ENCODE measurements at regions not wholly inside any gene's neighbourhood (a gene's known extent, or its start where the extent isn't known, plus 50 kb on each side); places are given as distances from the start of the nearest gene placed in this dataset.

GRCh38 chr2:35421485-35421884 lies 934.1 kb upstream of the CRIM1 start:
- no peaks in the 10 kb centered on the region for H3K4me1 Mint-ChIP-seq
- DNase-seq = no peak
- no peak overlapping the region for H3K4me3 Mint-ChIP-seq
- no peaks in the 10 kb centered on the region for H3K36me3 Mint-ChIP-seq (ENCODE audit: low read depth)
- ATAC-seq = no peak
- no peak overlapping the region for H3K27ac Mint-ChIP-seq
- H3K27me3 Mint-ChIP-seq = no peaks in the 10 kb centered on the region
- H3K9me3 Mint-ChIP-seq = peaks cover 4% of the 10 kb centered on the region

GRCh38 chr2:35417293-35417692 lies 938.3 kb upstream of the CRIM1 start:
- Mint-ChIP-seq H3K27me3 (peaks cover under 1% of the 10 kb centered on the region), H3K4me1 (no peaks in the 10 kb centered on the region), H3K9me3 (no peaks in the 10 kb centered on the region), H3K4me3 (no peak overlapping the region), H3K27ac (no peak overlapping the region), H3K36me3 (ENCODE audit: low read depth) (no peaks in the 10 kb centered on the region)
- DNase-seq = no peak
- no peak for ATAC-seq

GRCh38 chr2:35416391-35417140 lies 939.0 kb upstream of the CRIM1 start:
- no peak for DNase-seq
- ATAC-seq = no peak
- no peak overlapping the region for H3K4me3 Mint-ChIP-seq
- H3K4me1 Mint-ChIP-seq = no peaks in the 10 kb centered on the region
- H3K27me3 Mint-ChIP-seq = peaks cover 5% of the 10 kb centered on the region
- H3K36me3 Mint-ChIP-seq (ENCODE audit: low read depth) = no peaks in the 10 kb centered on the region
- H3K9me3 Mint-ChIP-seq = no peaks in the 10 kb centered on the region
- no peak overlapping the region for H3K27ac Mint-ChIP-seq

- peaks cover 5% of the 10 kb centered on the region for H3K27me3 Mint-ChIP-seq
- ATAC-seq = no peak
- no peaks in the 10 kb centered on the region for H3K4me1 Mint-ChIP-seq
- no peak for DNase-seq
- H3K4me3 Mint-ChIP-seq = no peak overlapping the region
- no peaks in the 10 kb centered on the region for H3K36me3 Mint-ChIP-seq (ENCODE audit: low read depth)
- no peak overlapping the region for H3K27ac Mint-ChIP-seq
- no peaks in the 10 kb centered on the region for H3K9me3 Mint-ChIP-seq
Observed at GRCh38 chr2:35415942-35416341, 939.6 kb upstream of the CRIM1 start.

GRCh38 chr2:35415282-35415681 lies 940.3 kb upstream of the CRIM1 start:
- ATAC-seq (no peak), DNase-seq (no peak)
- H3K27me3 Mint-ChIP-seq = peaks cover 5% of the 10 kb centered on the region
- H3K36me3 Mint-ChIP-seq (ENCODE audit: low read depth) = no peaks in the 10 kb centered on the region
- no peak overlapping the region for H3K4me3 Mint-ChIP-seq
- H3K27ac Mint-ChIP-seq = no peak overlapping the region
- H3K4me1 Mint-ChIP-seq = no peaks in the 10 kb centered on the region
- H3K9me3 Mint-ChIP-seq = no peaks in the 10 kb centered on the region

- no peaks in the 10 kb centered on the region for H3K9me3 Mint-ChIP-seq
- H3K36me3 Mint-ChIP-seq (ENCODE audit: low read depth) = no peaks in the 10 kb centered on the region
- DNase-seq (peak; percentile 55), ATAC-seq (no peak)
- H3K4me1 Mint-ChIP-seq = no peaks in the 10 kb centered on the region
- no peak overlapping the region for H3K4me3 Mint-ChIP-seq
- peaks cover 5% of the 10 kb centered on the region for H3K27me3 Mint-ChIP-seq
- H3K27ac Mint-ChIP-seq = no peak overlapping the region
Observed at GRCh38 chr2:35410431-35411061, 945.0 kb upstream of the CRIM1 start.

- DNase-seq (no peak), ATAC-seq (no peak)
- Mint-ChIP-seq H3K27ac (no peak overlapping the region), H3K9me3 (no peaks in the 10 kb centered on the region), H3K4me3 (no peak overlapping the region), H3K36me3 (ENCODE audit: low read depth) (no peaks in the 10 kb centered on the region), H3K4me1 (no peaks in the 10 kb centered on the region), H3K27me3 (peaks cover 5% of the 10 kb centered on the region)
Observed at GRCh38 chr2:35409762-35410161, 945.8 kb upstream of the CRIM1 start.

- no peaks in the 10 kb centered on the region for H3K4me1 Mint-ChIP-seq
- H3K4me3 Mint-ChIP-seq = no peak overlapping the region
- no peak overlapping the region for H3K27ac Mint-ChIP-seq
- peaks cover 5% of the 10 kb centered on the region for H3K27me3 Mint-ChIP-seq
- no peaks in the 10 kb centered on the region for H3K36me3 Mint-ChIP-seq (ENCODE audit: low read depth)
- ATAC-seq (no peak), DNase-seq (no peak)
- H3K9me3 Mint-ChIP-seq = no peaks in the 10 kb centered on the region
Observed at GRCh38 chr2:35408320-35408719, 947.3 kb upstream of the CRIM1 start.

- no peaks in the 10 kb centered on the region for H3K36me3 Mint-ChIP-seq (ENCODE audit: low read depth)
- no peaks in the 10 kb centered on the region for H3K27me3 Mint-ChIP-seq
- H3K4me1 Mint-ChIP-seq = no peaks in the 10 kb centered on the region
- no peak overlapping the region for H3K27ac Mint-ChIP-seq
- H3K4me3 Mint-ChIP-seq = no peak overlapping the region
- H3K9me3 Mint-ChIP-seq = no peaks in the 10 kb centered on the region
- ATAC-seq (no peak), DNase-seq (no peak)
Observed at GRCh38 chr2:35391736-35392442, 963.7 kb upstream of the CRIM1 start.

GRCh38 chr2:35378791-35379190 lies 976.8 kb upstream of the CRIM1 start:
- no peak for DNase-seq
- Mint-ChIP-seq H3K27me3 (no peaks in the 10 kb centered on the region), H3K4me1 (no peaks in the 10 kb centered on the region), H3K27ac (no peak overlapping the region), H3K4me3 (no peak overlapping the region), H3K9me3 (no peaks in the 10 kb centered on the region), H3K36me3 (ENCODE audit: low read depth) (no peaks in the 10 kb centered on the region)
- ATAC-seq = no peak

GRCh38 chr2:35374845-35375244 lies 980.7 kb upstream of the CRIM1 start:
- Mint-ChIP-seq H3K9me3 (no peaks in the 10 kb centered on the region), H3K36me3 (ENCODE audit: low read depth) (no peaks in the 10 kb centered on the region), H3K4me1 (no peaks in the 10 kb centered on the region), H3K27me3 (no peaks in the 10 kb centered on the region), H3K4me3 (no peak overlapping the region), H3K27ac (no peak overlapping the region)
- ATAC-seq (no peak), DNase-seq (no peak)

- Mint-ChIP-seq H3K27ac (no peak overlapping the region), H3K36me3 (ENCODE audit: low read depth) (no peaks in the 10 kb centered on the region), H3K4me3 (no peak overlapping the region), H3K27me3 (no peaks in the 10 kb centered on the region), H3K4me1 (no peaks in the 10 kb centered on the region), H3K9me3 (no peaks in the 10 kb centered on the region)
- DNase-seq = no peak
- no peak for ATAC-seq
Observed at GRCh38 chr2:35365859-35366258, 989.7 kb upstream of the CRIM1 start.

- Mint-ChIP-seq H3K4me1 (no peaks in the 10 kb centered on the region), H3K4me3 (no peak overlapping the region), H3K36me3 (ENCODE audit: low read depth) (no peaks in the 10 kb centered on the region), H3K9me3 (peaks cover 8% of the 10 kb centered on the region), H3K27ac (no peak overlapping the region), H3K27me3 (no peaks in the 10 kb centered on the region)
- no peak for DNase-seq
- no peak for ATAC-seq
Observed at GRCh38 chr2:35356332-35356731, 999.2 kb upstream of the CRIM1 start.

- no peak overlapping the region for H3K27ac Mint-ChIP-seq
- H3K9me3 Mint-ChIP-seq = peaks cover 8% of the 10 kb centered on the region
- no peaks in the 10 kb centered on the region for H3K4me1 Mint-ChIP-seq
- no peaks in the 10 kb centered on the region for H3K36me3 Mint-ChIP-seq (ENCODE audit: low read depth)
- no peaks in the 10 kb centered on the region for H3K27me3 Mint-ChIP-seq
- no peak overlapping the region for H3K4me3 Mint-ChIP-seq
- ATAC-seq = no peak
- DNase-seq = no peak
Observed at GRCh38 chr2:35355056-35355455, 1000.5 kb upstream of the CRIM1 start.

- Mint-ChIP-seq H3K27ac (no peak overlapping the region), H3K36me3 (ENCODE audit: low read depth) (no peaks in the 10 kb centered on the region), H3K27me3 (no peaks in the 10 kb centered on the region), H3K4me1 (no peaks in the 10 kb centered on the region), H3K9me3 (peaks cover 4% of the 10 kb centered on the region), H3K4me3 (no peak overlapping the region)
- ATAC-seq (no peak), DNase-seq (no peak)
Observed at GRCh38 chr2:35347561-35347960, 1008.0 kb upstream of the CRIM1 start.
